ENCODE measurements at regions not wholly inside any gene's neighbourhood (a gene's known extent, or its start where the extent isn't known, plus 50 kb on each side); places are given as distances from the start of the nearest gene placed in this dataset.

- no peak for TF ChIP-seq POLR2A (IDR thresholded peaks at IDR 0.05)
- TF ChIP-seq CTCF (IDR thresholded peaks at IDR 0.05), result no peak
Measured at GRCh38 chr1:87743256-87743655, 414.6 kb downstream of the LMO4 start.

All from testis (tissue), 2 donors.